ENCODE measurements at regions not wholly inside any gene's neighbourhood (a gene's known extent, or its start where the extent isn't known, plus 50 kb on each side); places are given as distances from the start of the nearest gene placed in this dataset.

- TF ChIP-seq POLR2AphosphoS5 (IDR thresholded peaks at IDR 0.05): no peak
- TF ChIP-seq CTCF (IDR thresholded peaks at IDR 0.05): no peak
- no peak for TF ChIP-seq POLR2A (IDR thresholded peaks at IDR 0.05; ENCODE audit: low read depth)
These were observed 709.7 kb downstream of the ADGRL2 start for GRCh38 chr1:82510431-82510830.
